Keratinocyte (primary cell): ENCODE measurements at regions not wholly inside any gene's neighbourhood (a gene's known extent, or its start where the extent isn't known, plus 50 kb on each side); places are given as distances from the start of the nearest gene placed in this dataset.

ENCODE experiments used
- DNase-seq: peaks from one replicate; pipeline ENCODE4 v3.0.0-alpha.2; 2011; ENCODE audit warnings: low read depth, missing footprints, low spot score
- FAIRE-seq: peaks from 2 replicates; lab custom pipeline; 2011; peaks lifted over from hg19 to GRCh38; lab: Jason Lieb, UNC
- H2AFZ ChIP-seq: 2 replicates; pipeline ENCODE4 v1.6.0; 2012; ENCODE audit warnings: low read length, control low read depth, inconsistent platforms; ENCODE audit not compliant: control insufficient read depth
- H3K27ac ChIP-seq: 2 replicates; pipeline ENCODE4 v1.5.1; 2011; ENCODE audit warnings: low read length; ENCODE audit not compliant: control insufficient read depth, insufficient read depth
- H3K27me3 ChIP-seq: 3 replicates; pipeline ENCODE4 v1.6.0; 2011; ENCODE audit warnings: low read length; ENCODE audit not compliant: control insufficient read depth, insufficient read depth; ENCODE audit errors: extremely low read depth
- H3K36me3 ChIP-seq, 2 experiments: 2 replicates in 1 of 2; 3 replicates in 1 of 2; pipeline ENCODE4 v1.5.1; 2011; ENCODE audit warnings: low read length in 2 of 2, mild to moderate bottlenecking in 1 of 2; ENCODE audit not compliant: control insufficient read depth in 2 of 2, insufficient read depth in 2 of 2; ENCODE audit errors: extremely low read depth in 1 of 2
- H3K4me1 ChIP-seq: 3 replicates; pipeline ENCODE4 v1.5.1; 2011; ENCODE audit warnings: low read length; ENCODE audit not compliant: control insufficient read depth, insufficient read depth; ENCODE audit errors: extremely low read depth
- H3K4me2 ChIP-seq: 3 replicates; pipeline ENCODE4 v1.6.0; 2011; ENCODE audit warnings: low read depth, low read length; ENCODE audit not compliant: control insufficient read depth, insufficient read depth; ENCODE audit errors: extremely low read depth
- H3K4me3 ChIP-seq, 3 experiments: fragments of 200-600 bp in 1 of 3; sonication (generic) in 1 of 3; 2 replicates in 2 of 3; 3 replicates in 1 of 3; pipeline ENCODE4 v1.5.1; 2011 to 2016; ENCODE audit warnings: low read length in 3 of 3, mild to moderate bottlenecking in 3 of 3, control low read depth in 2 of 3, inconsistent platforms in 1 of 3, low read depth in 1 of 3, mixed read lengths in 1 of 3, mixed run types in 1 of 3, moderate library complexity in 1 of 3; ENCODE audit not compliant: control insufficient read depth in 2 of 3, insufficient read depth in 2 of 3; ENCODE audit errors: extremely low read depth in 1 of 3
- H3K79me2 ChIP-seq: 2 replicates; pipeline ENCODE4 v1.6.0; 2012; ENCODE audit warnings: low read length; ENCODE audit not compliant: control insufficient read depth, insufficient read depth
- H3K9ac ChIP-seq: 3 replicates; pipeline ENCODE4 v1.6.0; 2011; ENCODE audit warnings: low read length; ENCODE audit not compliant: control insufficient read depth, insufficient read depth; ENCODE audit errors: extremely low read depth
- H3K9me1 ChIP-seq: 3 replicates; pipeline ENCODE4 v1.6.0; 2011; ENCODE audit warnings: low read length; ENCODE audit not compliant: control insufficient read depth, insufficient read depth; ENCODE audit errors: extremely low read depth
- H3K9me3 ChIP-seq: 2 replicates; pipeline ENCODE4 v1.5.1; 2012; ENCODE audit warnings: low read depth, low read length; ENCODE audit not compliant: control insufficient read depth
- H4K20me1 ChIP-seq: 3 replicates; pipeline ENCODE4 v1.6.0; 2011; ENCODE audit warnings: low read length; ENCODE audit not compliant: control insufficient read depth, insufficient read depth; ENCODE audit errors: extremely low read depth
- EZH2 ChIP-seq: IDR thresholded peaks from one replicate; pipeline ENCODE4 v1.6.1; 2012; ENCODE audit warnings: inconsistent platforms, mild to moderate bottlenecking, low read length, moderate library complexity
- dilution Hi-C: fragments of 300-500 bp; cut with MboI; formaldehyde crosslinking; loops from one replicate; pipeline ENCODE4 v1.7.0; 2020; ENCODE audit warnings: low sequenced_read_pairs; ENCODE audit not compliant: extremely low pct_ligation_motif_present
- TF ChIP-seq, protein P1 (sequence below), 3 experiments: IDR thresholded peaks in 1 of 3; conservative IDR thresholded peaks in 1 of 3; optimal IDR thresholded peaks in 1 of 3; 2 replicates in 2 of 3; 3 replicates in 1 of 3; pipeline versions ENCODE3 to v1.5.1; 2011; ENCODE audit warnings: low read length in 3 of 3, mild to moderate bottlenecking in 3 of 3, moderate library complexity in 2 of 3, control low read depth in 1 of 3, inconsistent platforms in 1 of 3; ENCODE audit not compliant: insufficient read depth in 2 of 3; ENCODE audit errors: extremely low read depth in 1 of 3

- dilution Hi-C loops: no loop called here
- no peak overlapping the region for H2AFZ ChIP-seq
- no peak overlapping the region for H3K27ac ChIP-seq
- no peak for TF ChIP-seq EZH2
- TF ChIP-seq, protein P1, sequence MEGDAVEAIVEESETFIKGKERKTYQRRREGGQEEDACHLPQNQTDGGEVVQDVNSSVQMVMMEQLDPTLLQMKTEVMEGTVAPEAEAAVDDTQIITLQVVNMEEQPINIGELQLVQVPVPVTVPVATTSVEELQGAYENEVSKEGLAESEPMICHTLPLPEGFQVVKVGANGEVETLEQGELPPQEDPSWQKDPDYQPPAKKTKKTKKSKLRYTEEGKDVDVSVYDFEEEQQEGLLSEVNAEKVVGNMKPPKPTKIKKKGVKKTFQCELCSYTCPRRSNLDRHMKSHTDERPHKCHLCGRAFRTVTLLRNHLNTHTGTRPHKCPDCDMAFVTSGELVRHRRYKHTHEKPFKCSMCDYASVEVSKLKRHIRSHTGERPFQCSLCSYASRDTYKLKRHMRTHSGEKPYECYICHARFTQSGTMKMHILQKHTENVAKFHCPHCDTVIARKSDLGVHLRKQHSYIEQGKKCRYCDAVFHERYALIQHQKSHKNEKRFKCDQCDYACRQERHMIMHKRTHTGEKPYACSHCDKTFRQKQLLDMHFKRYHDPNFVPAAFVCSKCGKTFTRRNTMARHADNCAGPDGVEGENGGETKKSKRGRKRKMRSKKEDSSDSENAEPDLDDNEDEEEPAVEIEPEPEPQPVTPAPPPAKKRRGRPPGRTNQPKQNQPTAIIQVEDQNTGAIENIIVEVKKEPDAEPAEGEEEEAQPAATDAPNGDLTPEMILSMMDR (optimal IDR thresholded peaks at IDR 0.05 in 1 of 3, IDR thresholded peaks at IDR 0.05 in 1 of 3, conservative IDR thresholded peaks at IDR 0.05 in 1 of 3; ENCODE audit: extremely low read depth in 1 of 3, insufficient read depth in 2 of 3, low read length in 3 of 3): no peak
- H3K27me3 ChIP-seq: peaks cover 18% of the 10 kb centered on the region
- H3K4me1 ChIP-seq: no peaks in the 10 kb centered on the region
- H3K79me2 ChIP-seq: no peaks in the 10 kb centered on the region
- no peak for DNase-seq
- FAIRE-seq: no peak
- no peaks in the 10 kb centered on the region for H3K9me3 ChIP-seq
- no peak overlapping the region for H3K9ac ChIP-seq
- H3K4me3 ChIP-seq: no peak overlapping the region
- H3K9me1 ChIP-seq: no peaks in the 10 kb centered on the region
- H3K4me2 ChIP-seq: no peak overlapping the region
- H3K36me3 ChIP-seq: no peaks in the 10 kb centered on the region
- no peaks in the 10 kb centered on the region for H4K20me1 ChIP-seq
These were observed 63.5 kb upstream of the DMRTB1 start for GRCh38 chr1:53395671-53396215.

DNA sequence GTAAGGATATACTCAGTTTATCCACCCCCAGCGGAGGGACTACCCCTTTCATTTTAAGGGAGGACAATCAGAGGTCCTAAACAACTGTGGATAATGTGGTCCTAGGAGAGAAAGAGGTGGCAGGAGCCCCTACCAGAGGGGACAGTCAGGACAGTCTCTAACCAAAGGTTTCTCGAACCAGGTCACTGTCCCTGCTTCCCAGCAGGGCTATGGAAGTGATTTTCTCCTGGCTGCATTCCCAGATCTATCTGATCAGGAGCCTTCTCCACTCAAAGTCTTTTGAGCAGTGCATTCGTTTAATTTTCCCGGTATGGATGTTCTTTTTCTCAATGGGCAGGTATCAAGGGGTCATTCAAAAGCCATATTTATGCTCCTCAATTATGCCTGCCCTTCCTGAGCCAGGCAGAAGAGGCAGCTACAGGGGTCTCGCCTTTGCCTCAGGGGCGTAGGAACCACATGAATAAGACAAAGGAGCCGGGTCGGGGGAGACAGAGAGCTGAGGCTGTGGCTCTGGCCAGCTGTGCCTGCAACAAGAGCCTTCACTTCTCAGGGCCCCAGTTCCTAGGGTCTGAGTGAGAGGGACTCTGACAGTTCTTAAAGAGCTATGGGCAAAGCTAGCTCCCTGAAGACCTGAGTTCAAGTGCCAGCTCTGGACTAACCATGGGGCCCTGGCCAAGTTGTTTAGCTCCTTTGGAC, 62.5 kb upstream of the DMRTB1 start:
- DNase-seq (no peak), FAIRE-seq (no peak)
- Histone ChIP-seq H3K4me1 (no peaks in the 10 kb centered on the region), H3K9ac (no peak overlapping the region), H3K4me3 (no peak overlapping the region), H3K27me3 (peaks cover 18% of the 10 kb centered on the region), H3K9me1 (no peaks in the 10 kb centered on the region), H3K27ac (no peak overlapping the region), H3K4me2 (no peak overlapping the region), H3K36me3 (no peaks in the 10 kb centered on the region), H4K20me1 (no peaks in the 10 kb centered on the region), H3K9me3 (no peaks in the 10 kb centered on the region), H2AFZ (no peak overlapping the region), H3K79me2 (no peaks in the 10 kb centered on the region)
- TF ChIP-seq, protein P1 (optimal IDR thresholded peaks at IDR 0.05 in 1 of 3, IDR thresholded peaks at IDR 0.05 in 1 of 3, conservative IDR thresholded peaks at IDR 0.05 in 1 of 3; ENCODE audit: extremely low read depth in 1 of 3, insufficient read depth in 2 of 3, low read length in 3 of 3): no peak
- TF ChIP-seq EZH2: no peak
- dilution Hi-C loops: no loop called here
